Stomach (tissue), 8 donors: ENCODE measurements at regions not wholly inside any gene's neighbourhood (a gene's known extent, or its start where the extent isn't known, plus 50 kb on each side); places are given as distances from the start of the nearest gene placed in this dataset.
A peak's percentile ranks its signal among the peaks of the same experiment; 100 is the strongest.

Experiments
- DNase-seq, 2 donors: peaks; one replicate each; pipeline versions ENCODE4 v3.0.0 to v3.0.0-alpha.2; 2013 to 2019
- H3K27ac ChIP-seq, 5 donors: fragments of 200-600 bp in 4 of 5; sonication (generic) in 4 of 5; one replicate each; pipeline ENCODE4 v1.5.1; 2013 to 2019; ENCODE audit warnings: mild to moderate bottlenecking in 1 of 5, moderate library complexity in 1 of 5
- H3K27me3 ChIP-seq, 3 donors: fragments of 200-600 bp; sonication (generic); one replicate each; pipeline ENCODE4 v1.5.1; 2017 to 2019; ENCODE audit warnings: mixed run types in 1 of 3
- H3K36me3 ChIP-seq, 4 donors: fragments of 200-600 bp; sonication (generic); 1 replicate in 3 of 4; 2 replicates in 1 of 4; pipeline ENCODE4 v1.5.1; 2016 to 2019
- H3K4me1 ChIP-seq, 4 donors: fragments of 200-600 bp; sonication (generic); one replicate each; pipeline ENCODE4 v1.5.1; 2016 to 2019
- H3K4me3 ChIP-seq, 4 donors: fragments of 200-600 bp; sonication (generic) in 3 of 4; one replicate each; pipeline ENCODE4 v1.5.1; 2016 to 2019; ENCODE audit warnings: mild to moderate bottlenecking in 1 of 4
- H3K9me3 ChIP-seq, 4 donors: fragments of 200-600 bp; sonication (generic); one replicate each; pipeline ENCODE4 v1.5.1; 2016 to 2019
- EP300 ChIP-seq: sonication (generic); formaldehyde crosslinking; IDR thresholded peaks from one replicate; pipeline ENCODE4 v1.6.1; 2017; ENCODE audit warnings: antibody characterized with exemption
- POLR2A ChIP-seq, 4 donors: fragments of 450-650 bp; IDR thresholded peaks; one replicate each; pipeline ENCODE4 v1.6.1; 2016; ENCODE audit warnings: antibody characterized with exemption in 4 of 4, control low read depth in 2 of 4, mild to moderate bottlenecking in 1 of 4, moderate library complexity in 1 of 4
- POLR2AphosphoS5 ChIP-seq, 3 donors: sonication (generic); formaldehyde crosslinking; IDR thresholded peaks; one replicate each; pipeline ENCODE4 v1.6.1; 2016; ENCODE audit warnings: antibody characterized with exemption in 3 of 3
- WGBS, 5 donors: extraction: QIAGEN DNeasy Blood & Tissue Kit in 3 of 5; methylation state at CpG; one replicate each; pipeline versions ENCODE4 v1.1.5 to v1.1.7; 2013 to 2018; 5-methylcytosine and 5-hydroxymethylcytosine counted together
- intact Hi-C: fragments of 100-400 bp; cut with DNase I; formaldehyde crosslinking; loops from one replicate; pipeline ENCODE4 v1.15.1; 2023; ENCODE audit warnings: low total_unique reads
- TF ChIP-seq, protein P1 (sequence below), 7 experiments: fragments of 450-650 bp in 4 of 7; fragments of 200-600 bp in 3 of 7; sonication (generic) in 3 of 7; IDR thresholded peaks; one replicate each; pipeline ENCODE4 v1.5.1; 2016 to 2019; ENCODE audit warnings: antibody characterized with exemption in 7 of 7, control low read depth in 2 of 7, mild to moderate bottlenecking in 1 of 7
- donor health status: healthy with polysubstance abuse.
- donor health status: Bipolar disorder and iron deficiency.
- donor health status: healthy.

- peak; percentile 68 to 70 for DNase-seq
- TF ChIP-seq EP300 (no peak), POLR2AphosphoS5 (IDR thresholded peaks at IDR 0.05) (no peak), POLR2A (IDR thresholded peaks at IDR 0.05) (no peak)
- TF ChIP-seq, protein P1, sequence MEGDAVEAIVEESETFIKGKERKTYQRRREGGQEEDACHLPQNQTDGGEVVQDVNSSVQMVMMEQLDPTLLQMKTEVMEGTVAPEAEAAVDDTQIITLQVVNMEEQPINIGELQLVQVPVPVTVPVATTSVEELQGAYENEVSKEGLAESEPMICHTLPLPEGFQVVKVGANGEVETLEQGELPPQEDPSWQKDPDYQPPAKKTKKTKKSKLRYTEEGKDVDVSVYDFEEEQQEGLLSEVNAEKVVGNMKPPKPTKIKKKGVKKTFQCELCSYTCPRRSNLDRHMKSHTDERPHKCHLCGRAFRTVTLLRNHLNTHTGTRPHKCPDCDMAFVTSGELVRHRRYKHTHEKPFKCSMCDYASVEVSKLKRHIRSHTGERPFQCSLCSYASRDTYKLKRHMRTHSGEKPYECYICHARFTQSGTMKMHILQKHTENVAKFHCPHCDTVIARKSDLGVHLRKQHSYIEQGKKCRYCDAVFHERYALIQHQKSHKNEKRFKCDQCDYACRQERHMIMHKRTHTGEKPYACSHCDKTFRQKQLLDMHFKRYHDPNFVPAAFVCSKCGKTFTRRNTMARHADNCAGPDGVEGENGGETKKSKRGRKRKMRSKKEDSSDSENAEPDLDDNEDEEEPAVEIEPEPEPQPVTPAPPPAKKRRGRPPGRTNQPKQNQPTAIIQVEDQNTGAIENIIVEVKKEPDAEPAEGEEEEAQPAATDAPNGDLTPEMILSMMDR (IDR thresholded peaks at IDR 0.05), result peak in 4 of 7 experiments; percentile 36 to 60 (median 40)
- H3K27me3 ChIP-seq, result no peaks in the 10 kb centered on the region
- 84 to 89% (median 87%) methylated on average over 11 of the region's 11 CpGs for WGBS, 5 donors
- no peaks in the 10 kb centered on the region for H3K9me3 ChIP-seq
- H3K4me3 ChIP-seq, result no peak overlapping the region
- H3K36me3 ChIP-seq, result no peaks in the 10 kb centered on the region
- H3K27ac ChIP-seq, result no peak overlapping the region
- intact Hi-C loops, result no loop called here
- H3K4me1 ChIP-seq, result no peaks in the 10 kb centered on the region
These were observed 120.9 kb downstream of the SAMMSON start for GRCh38 chr3:70120357-70120966.

GRCh38 chr3:70127192-70127591 lies 127.7 kb downstream of the SAMMSON start:
- no peaks in the 10 kb centered on the region for H3K9me3 ChIP-seq
- no peak for DNase-seq
- 89 to 98% (median 90%) methylated on average over 1 of the region's 1 CpG for WGBS, 5 donors
- H3K4me3 ChIP-seq, result no peak overlapping the region
- TF ChIP-seq, protein P1 (IDR thresholded peaks at IDR 0.05), result no peak
- TF ChIP-seq POLR2A (IDR thresholded peaks at IDR 0.05), result no peak
- H3K27ac ChIP-seq, result no peak overlapping the region
- intact Hi-C loops, result no loop called here
- no peaks in the 10 kb centered on the region for H3K36me3 ChIP-seq
- H3K4me1 ChIP-seq, result no peaks in the 10 kb centered on the region
- H3K27me3 ChIP-seq, result no peaks in the 10 kb centered on the region

GRCh38 chr3:70137366-70137765 lies 137.8 kb downstream of the SAMMSON start:
- no peak for DNase-seq
- intact Hi-C loops, result no loop called here
- Histone ChIP-seq H3K27ac (no peak overlapping the region), H3K4me3 (no peak overlapping the region), H3K36me3 (no peaks in the 10 kb centered on the region), H3K27me3 (no peaks in the 10 kb centered on the region), H3K9me3 (no peaks in the 10 kb centered on the region), H3K4me1 (no peaks in the 10 kb centered on the region)
- WGBS, 5 donors, result 62 to 80% (median 73%) methylated on average over 2 of the region's 2 CpGs
- TF ChIP-seq, protein P1 (IDR thresholded peaks at IDR 0.05), result no peak
- no peak for TF ChIP-seq EP300
- TF ChIP-seq POLR2A (IDR thresholded peaks at IDR 0.05), result no peak
- TF ChIP-seq POLR2AphosphoS5 (IDR thresholded peaks at IDR 0.05), result no peak

- H3K36me3 ChIP-seq, result no peaks in the 10 kb centered on the region
- no peaks in the 10 kb centered on the region for H3K27me3 ChIP-seq
- no peak overlapping the region for H3K27ac ChIP-seq
- H3K4me3 ChIP-seq, result no peak overlapping the region
- DNase-seq, result no peak
- intact Hi-C loops, result no loop called here
- 0 to 46% (median 43%) methylated on average over 1 of the region's 1 CpG for whole genome bisulfite sequencing, 5 donors
- no peaks in the 10 kb centered on the region for H3K9me3 ChIP-seq
- H3K4me1 ChIP-seq, result no peaks in the 10 kb centered on the region
- TF ChIP-seq POLR2A (IDR thresholded peaks at IDR 0.05), result no peak
- no peak for TF ChIP-seq POLR2AphosphoS5 (IDR thresholded peaks at IDR 0.05)
- TF ChIP-seq, protein P1 (IDR thresholded peaks at IDR 0.05), result no peak
- no peak for TF ChIP-seq EP300
These were observed 139.1 kb downstream of the SAMMSON start for GRCh38 chr3:70138606-70139005.
